ENCODE measurements at regions not wholly inside any gene's neighbourhood (a gene's known extent, or its start where the extent isn't known, plus 50 kb on each side); places are given as distances from the start of the nearest gene placed in this dataset.

DNA sequence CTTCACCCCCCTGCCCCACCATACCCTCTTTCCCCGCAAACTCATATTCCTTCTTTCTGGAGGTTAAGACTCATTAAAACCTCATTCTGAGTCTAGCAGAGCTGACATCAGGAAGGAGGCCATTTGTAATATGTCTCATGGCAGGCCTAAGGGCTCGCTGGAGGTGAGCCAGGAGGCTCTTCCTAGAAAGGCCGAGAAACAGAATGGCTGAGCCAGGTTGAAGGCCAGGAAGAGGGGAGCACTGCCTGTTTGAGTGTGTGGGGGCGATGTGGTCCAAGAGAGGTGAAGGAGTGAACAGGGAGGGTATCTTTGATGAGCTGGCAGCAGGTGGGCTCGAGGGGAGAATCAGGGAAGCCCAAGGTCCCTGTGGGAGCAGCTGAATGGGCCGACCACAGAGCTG, 317.3 kb downstream of the TLE3 start:
- no peak for TF ChIP-seq POLR2A (IDR thresholded peaks at IDR 0.05; ENCODE audit: low read depth, low read length)
- TF ChIP-seq, protein P1, sequence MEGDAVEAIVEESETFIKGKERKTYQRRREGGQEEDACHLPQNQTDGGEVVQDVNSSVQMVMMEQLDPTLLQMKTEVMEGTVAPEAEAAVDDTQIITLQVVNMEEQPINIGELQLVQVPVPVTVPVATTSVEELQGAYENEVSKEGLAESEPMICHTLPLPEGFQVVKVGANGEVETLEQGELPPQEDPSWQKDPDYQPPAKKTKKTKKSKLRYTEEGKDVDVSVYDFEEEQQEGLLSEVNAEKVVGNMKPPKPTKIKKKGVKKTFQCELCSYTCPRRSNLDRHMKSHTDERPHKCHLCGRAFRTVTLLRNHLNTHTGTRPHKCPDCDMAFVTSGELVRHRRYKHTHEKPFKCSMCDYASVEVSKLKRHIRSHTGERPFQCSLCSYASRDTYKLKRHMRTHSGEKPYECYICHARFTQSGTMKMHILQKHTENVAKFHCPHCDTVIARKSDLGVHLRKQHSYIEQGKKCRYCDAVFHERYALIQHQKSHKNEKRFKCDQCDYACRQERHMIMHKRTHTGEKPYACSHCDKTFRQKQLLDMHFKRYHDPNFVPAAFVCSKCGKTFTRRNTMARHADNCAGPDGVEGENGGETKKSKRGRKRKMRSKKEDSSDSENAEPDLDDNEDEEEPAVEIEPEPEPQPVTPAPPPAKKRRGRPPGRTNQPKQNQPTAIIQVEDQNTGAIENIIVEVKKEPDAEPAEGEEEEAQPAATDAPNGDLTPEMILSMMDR (conservative IDR thresholded peaks at IDR 0.05; ENCODE audit: low read depth, low read length), result no peak
- TF ChIP-seq NFE2L2 (IDR thresholded peaks at IDR 0.05; ENCODE audit: low read depth, low read length), result no peak
- TF ChIP-seq, protein P2, sequence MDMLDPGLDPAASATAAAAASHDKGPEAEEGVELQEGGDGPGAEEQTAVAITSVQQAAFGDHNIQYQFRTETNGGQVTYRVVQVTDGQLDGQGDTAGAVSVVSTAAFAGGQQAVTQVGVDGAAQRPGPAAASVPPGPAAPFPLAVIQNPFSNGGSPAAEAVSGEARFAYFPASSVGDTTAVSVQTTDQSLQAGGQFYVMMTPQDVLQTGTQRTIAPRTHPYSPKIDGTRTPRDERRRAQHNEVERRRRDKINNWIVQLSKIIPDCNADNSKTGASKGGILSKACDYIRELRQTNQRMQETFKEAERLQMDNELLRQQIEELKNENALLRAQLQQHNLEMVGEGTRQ (IDR thresholded peaks at IDR 0.05; ENCODE audit: low read depth, low read length), result no peak
- TF ChIP-seq CHD1 (IDR thresholded peaks at IDR 0.05; ENCODE audit: low read depth, low read length), result no peak
- no peak for TF ChIP-seq BHLHE40 (IDR thresholded peaks at IDR 0.05; ENCODE audit: low read depth, low read length)
- no peak for TF ChIP-seq MXI1 (IDR thresholded peaks at IDR 0.05; ENCODE audit: borderline replicate concordance, low read depth, low read length)
